Urinary bladder (tissue), 3 donors: ENCODE measurements at regions not wholly inside any gene's neighbourhood (a gene's known extent, or its start where the extent isn't known, plus 50 kb on each side); places are given as distances from the start of the nearest gene placed in this dataset.

Source experiments
- DNase-seq: peaks from one replicate; pipeline ENCODE4 v3.0.0-alpha.2; 2015; ENCODE audit errors: extremely low spot score
- H3K27ac ChIP-seq: one replicate; pipeline ENCODE4 v1.5.1; 2013; ENCODE audit warnings: low read depth, mild to moderate bottlenecking, moderate library complexity
- H3K36me3 ChIP-seq: one replicate; pipeline ENCODE4 v1.6.1; 2013; ENCODE audit warnings: mild to moderate bottlenecking, moderate library complexity; ENCODE audit not compliant: insufficient read depth
- H3K4me1 ChIP-seq: one replicate; pipeline ENCODE4 v1.6.1; 2013; ENCODE audit warnings: mild to moderate bottlenecking, moderate library complexity; ENCODE audit not compliant: insufficient read depth
- H3K4me3 ChIP-seq: one replicate; pipeline ENCODE4 v1.5.1; 2013; ENCODE audit warnings: low read depth, low read length
- WGBS: extraction: QIAGEN DNeasy Blood & Tissue Kit; methylation state at CpG from one replicate; pipeline ENCODE4 v1.1.7; 2013; 5-methylcytosine and 5-hydroxymethylcytosine counted together
- donor health status: healthy with polysubstance abuse.
- donor health status: healthy.

GRCh38 chr5:52491071-52491787, 296.5 kb upstream of the ITGA1 start:
- no peak overlapping the region for H3K4me3 ChIP-seq
- DNase-seq: no peak
- WGBS: 49% methylated on average over 4 of the region's 4 CpGs
- H3K36me3 ChIP-seq: no peaks in the 10 kb centered on the region
- H3K27ac ChIP-seq: no peak overlapping the region
- H3K4me1 ChIP-seq: no peaks in the 10 kb centered on the region

GRCh38 chr5:52491818-52492217, 295.9 kb upstream of the ITGA1 start:
- no peaks in the 10 kb centered on the region for H3K4me1 ChIP-seq
- no peaks in the 10 kb centered on the region for H3K36me3 ChIP-seq
- H3K4me3 ChIP-seq: no peak overlapping the region
- DNase-seq: no peak
- no peak overlapping the region for H3K27ac ChIP-seq

GRCh38 chr5:52497133-52497693, 290.5 kb upstream of the ITGA1 start:
- Histone ChIP-seq H3K36me3 (no peaks in the 10 kb centered on the region), H3K4me3 (no peak overlapping the region), H3K4me1 (no peaks in the 10 kb centered on the region), H3K27ac (no peak overlapping the region)
- WGBS: 78% methylated on average over 4 of the region's 4 CpGs
- no peak for DNase-seq

GRCh38 chr5:52498607-52499006, 289.1 kb upstream of the ITGA1 start:
- H3K4me1 ChIP-seq: no peaks in the 10 kb centered on the region
- H3K4me3 ChIP-seq: no peak overlapping the region
- H3K36me3 ChIP-seq: no peaks in the 10 kb centered on the region
- H3K27ac ChIP-seq: no peak overlapping the region
- no peak for DNase-seq

DNA sequence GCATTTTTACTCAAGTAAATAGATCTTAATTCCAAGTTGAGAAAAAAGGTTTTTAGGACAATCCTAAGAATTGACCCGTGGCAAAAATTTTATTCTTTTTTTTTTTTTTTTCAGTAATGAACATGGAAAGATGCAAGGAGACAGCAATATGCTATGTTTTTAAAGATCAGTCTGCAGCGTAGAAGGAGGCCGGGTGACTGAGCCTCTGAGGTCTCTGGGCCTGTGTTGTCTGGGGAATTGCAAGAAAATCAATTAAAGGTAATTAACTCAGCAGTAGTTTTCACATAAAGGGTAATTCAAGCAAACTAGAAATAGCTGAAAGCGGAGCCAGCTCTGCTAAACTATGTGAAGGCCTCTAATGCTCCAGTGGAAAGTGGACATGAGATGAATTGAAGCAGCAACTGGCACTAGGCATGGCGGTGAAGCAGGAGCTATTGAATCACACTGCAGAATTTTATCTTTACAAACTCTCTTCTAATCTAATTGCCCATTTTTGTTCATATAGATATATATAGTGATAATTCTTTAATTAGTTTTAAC, 285.2 kb upstream of the ITGA1 start:
- 90% methylated on average over 5 of the region's 5 CpGs for WGBS

DNA sequence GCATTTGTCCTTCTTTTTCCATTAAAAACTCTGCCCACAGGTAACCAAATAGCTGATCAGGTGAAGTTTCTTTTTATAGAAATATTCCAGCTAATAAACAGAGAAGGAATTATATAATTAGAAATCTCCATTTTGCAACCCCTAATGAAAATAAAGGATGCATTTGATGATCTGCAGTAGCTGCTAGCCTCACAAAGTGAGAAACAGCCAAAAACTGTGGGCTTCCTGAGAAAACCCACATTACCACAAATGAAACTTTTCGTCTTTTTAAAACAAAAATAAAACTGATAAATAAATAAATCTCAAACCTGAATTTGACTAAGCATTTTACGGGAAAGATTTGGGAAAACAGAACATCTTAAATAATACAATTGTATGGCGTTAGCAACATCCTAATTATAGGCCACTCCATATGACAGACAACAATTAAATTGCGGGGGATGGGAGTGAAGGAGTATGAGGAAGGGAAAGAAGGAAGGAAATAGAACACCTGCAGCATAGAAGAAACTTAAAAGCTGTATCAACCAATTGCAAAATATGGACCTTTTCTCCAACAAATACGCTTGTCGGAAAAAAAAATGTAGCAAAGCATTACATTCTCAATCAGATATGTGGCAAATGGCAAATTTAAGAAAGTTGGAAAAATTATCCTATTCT, 283.0 kb upstream of the ITGA1 start:
- no peak for DNase-seq
- Histone ChIP-seq H3K4me3 (no peak overlapping the region), H3K4me1 (no peaks in the 10 kb centered on the region), H3K27ac (no peak overlapping the region), H3K36me3 (no peaks in the 10 kb centered on the region)
- 84% methylated on average over 6 of the region's 6 CpGs for WGBS

More for the DNA sequence above, 285.2 kb upstream of the ITGA1 start:
- Histone ChIP-seq H3K27ac (no peak overlapping the region), H3K4me3 (no peak overlapping the region), H3K36me3 (no peaks in the 10 kb centered on the region), H3K4me1 (no peaks in the 10 kb centered on the region)
- DNase-seq: no peak

- DNase-seq: no peak
- 96% methylated on average over 18 of the region's 18 CpGs for WGBS
- Histone ChIP-seq H3K36me3 (no peaks in the 10 kb centered on the region), H3K4me3 (no peak overlapping the region), H3K4me1 (no peaks in the 10 kb centered on the region), H3K27ac (no peak overlapping the region)
Measured at GRCh38 chr5:52517667-52518066, 270.0 kb upstream of the ITGA1 start.

DNA sequence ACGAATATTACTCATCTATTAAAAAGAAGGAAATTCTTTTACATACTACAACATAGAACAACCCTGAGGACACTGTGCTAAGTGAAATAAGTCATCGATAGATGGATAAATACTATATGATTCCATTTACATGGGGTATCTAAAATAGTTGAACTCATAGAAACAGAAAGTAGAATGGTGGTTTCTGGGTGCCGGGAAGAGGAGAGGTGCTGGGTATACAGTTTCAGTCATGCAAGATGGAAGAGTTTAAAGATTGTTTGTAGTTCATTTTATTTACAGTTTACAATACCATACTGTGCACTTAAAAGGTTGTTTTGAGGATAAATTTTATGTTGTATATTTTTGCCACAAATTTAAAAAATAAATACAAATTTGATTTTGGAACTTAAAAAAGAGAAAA, 267.5 kb upstream of the ITGA1 start:
- Histone ChIP-seq H3K4me3 (no peak overlapping the region), H3K4me1 (no peaks in the 10 kb centered on the region), H3K27ac (no peak overlapping the region), H3K36me3 (no peaks in the 10 kb centered on the region)
- WGBS: 91% methylated on average over 3 of the region's 3 CpGs
- DNase-seq: no peak

DNA sequence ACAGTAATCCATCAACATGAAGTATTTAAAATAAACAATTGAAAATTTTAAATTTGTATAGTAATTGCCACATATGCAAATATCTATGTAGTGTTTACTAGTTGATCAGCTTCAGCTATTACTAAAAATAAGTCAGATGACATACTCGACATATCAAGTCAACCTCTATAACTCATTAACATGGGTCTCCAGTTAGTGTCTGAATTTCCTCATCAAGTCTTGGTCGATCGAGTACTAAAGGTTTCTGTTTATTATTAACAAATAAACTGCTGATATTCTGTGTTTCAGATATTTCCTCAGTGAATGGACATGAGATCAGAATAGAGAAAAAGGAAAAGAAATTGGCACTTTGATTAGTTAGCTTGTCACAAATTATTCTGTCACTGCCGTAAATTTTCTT, 266.5 kb upstream of the ITGA1 start:
- no peaks in the 10 kb centered on the region for H3K4me1 ChIP-seq
- H3K36me3 ChIP-seq: no peaks in the 10 kb centered on the region
- no peak overlapping the region for H3K4me3 ChIP-seq
- 91% methylated on average over 4 of the region's 4 CpGs for WGBS
- no peak overlapping the region for H3K27ac ChIP-seq
- no peak for DNase-seq

- DNase-seq: no peak
- no peak overlapping the region for H3K27ac ChIP-seq
- H3K36me3 ChIP-seq: no peaks in the 10 kb centered on the region
- no peak overlapping the region for H3K4me3 ChIP-seq
- WGBS: 77% methylated on average over 4 of the region's 4 CpGs
- H3K4me1 ChIP-seq: no peaks in the 10 kb centered on the region
Measured at GRCh38 chr5:52523701-52524100, 264.0 kb upstream of the ITGA1 start.

GRCh38 chr5:52531105-52531504, 256.6 kb upstream of the ITGA1 start:
- no peak overlapping the region for H3K27ac ChIP-seq
- no peak for DNase-seq
- no peaks in the 10 kb centered on the region for H3K4me1 ChIP-seq
- no peak overlapping the region for H3K4me3 ChIP-seq
- 81% methylated on average over 4 of the region's 4 CpGs for WGBS
- no peaks in the 10 kb centered on the region for H3K36me3 ChIP-seq

- WGBS: 70% methylated on average over 5 of the region's 5 CpGs
- H3K4me3 ChIP-seq: no peak overlapping the region
- no peak overlapping the region for H3K27ac ChIP-seq
- H3K4me1 ChIP-seq: no peaks in the 10 kb centered on the region
- no peaks in the 10 kb centered on the region for H3K36me3 ChIP-seq
- no peak for DNase-seq
Measured at GRCh38 chr5:52543594-52543993, 244.1 kb upstream of the ITGA1 start.

- Histone ChIP-seq H3K27ac (no peak overlapping the region), H3K4me1 (no peaks in the 10 kb centered on the region), H3K4me3 (no peak overlapping the region), H3K36me3 (no peaks in the 10 kb centered on the region)
- WGBS: 91% methylated on average over 4 of the region's 4 CpGs
- no peak for DNase-seq
Measured at GRCh38 chr5:52544738-52545137, 243.0 kb upstream of the ITGA1 start.

DNA sequence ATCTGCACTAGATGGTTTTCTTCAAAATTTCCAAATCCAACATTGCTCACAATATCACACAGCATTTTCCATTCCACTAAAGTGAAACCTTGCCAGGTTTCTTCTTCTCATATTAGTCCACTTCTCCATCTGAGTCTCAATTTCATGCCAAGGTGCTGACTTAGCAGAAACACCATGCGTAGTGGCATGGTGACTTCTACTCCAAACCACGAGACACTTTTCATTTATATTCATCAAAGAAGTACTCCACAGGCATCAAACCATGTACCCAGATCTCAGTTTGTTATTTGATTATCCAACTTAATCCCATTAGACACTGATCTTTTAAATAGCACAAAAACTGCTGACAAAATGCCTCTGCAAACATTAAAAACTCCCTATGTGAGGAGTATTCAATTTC, 233.4 kb upstream of the ITGA1 start:
- 62% methylated on average over 2 of the region's 2 CpGs for WGBS
- H3K4me3 ChIP-seq: no peak overlapping the region
- H3K36me3 ChIP-seq: no peaks in the 10 kb centered on the region
- H3K4me1 ChIP-seq: no peaks in the 10 kb centered on the region
- DNase-seq: no peak
- no peak overlapping the region for H3K27ac ChIP-seq
